MM.1S (cell line): ENCODE measurements at regions not wholly inside any gene's neighbourhood (a gene's known extent, or its start where the extent isn't known, plus 50 kb on each side); places are given as distances from the start of the nearest gene placed in this dataset.

Source experiments
- DNase-seq: peaks from one replicate; pipeline ENCODE4 v3.0.0-alpha.2; 2015
- H2AFZ ChIP-seq: fragments of 300-600 bp; sonication (generic); 2 replicates; pipeline ENCODE4 v1.6.0; 2016; ENCODE audit warnings: antibody characterized with exemption, low read length
- H3F3A ChIP-seq: fragments of 300-600 bp; sonication (generic); 2 replicates; pipeline ENCODE4 v1.6.1; 2016; ENCODE audit warnings: mild to moderate bottlenecking, antibody characterized with exemption, low read length, moderate library complexity, mixed read lengths; ENCODE audit not compliant: insufficient read depth
- H3K27ac ChIP-seq: fragments of 300-600 bp; sonication (generic); 2 replicates; pipeline ENCODE4 v1.5.1; 2016; ENCODE audit warnings: mild to moderate bottlenecking, low read length
- H3K27me3 ChIP-seq: fragments of 300-600 bp; sonication (generic); replicated peaks from 2 replicates; pipeline ENCODE4 v1.6.0; 2016; ENCODE audit warnings: low read length; ENCODE audit not compliant: insufficient read depth
- H3K36me3 ChIP-seq: fragments of 300-600 bp; sonication (generic); replicated peaks from 2 replicates; pipeline ENCODE4 v1.6.1; 2016; ENCODE audit warnings: mild to moderate bottlenecking, low read length, mixed read lengths; ENCODE audit not compliant: insufficient read depth
- H3K4me1 ChIP-seq: fragments of 300-600 bp; sonication (generic); 2 replicates; pipeline ENCODE4 v1.6.1; 2016; ENCODE audit warnings: low read length, mixed read lengths
- H3K4me2 ChIP-seq: fragments of 300-600 bp; sonication (generic); 2 replicates; pipeline ENCODE4 v1.6.0; 2016; ENCODE audit warnings: low read depth, low read length
- H3K4me3 ChIP-seq: fragments of 300-600 bp; sonication (generic); 2 replicates; pipeline ENCODE4 v1.5.1; 2016; ENCODE audit warnings: low read length, mixed read lengths
- H3K79me2 ChIP-seq: fragments of 300-600 bp; sonication (generic); 2 replicates; pipeline ENCODE4 v1.6.1; 2016; ENCODE audit warnings: mixed run types, low read length, mixed read lengths
- H3K9ac ChIP-seq: fragments of 300-600 bp; sonication (generic); 2 replicates; pipeline ENCODE4 v1.6.1; 2016; ENCODE audit warnings: low read length, mixed read lengths
- H3K9me2 ChIP-seq: fragments of 300-600 bp; sonication (generic); replicated peaks from 2 replicates; pipeline ENCODE4 v1.6.1; 2016; ENCODE audit warnings: mild to moderate bottlenecking, low read length, mixed read lengths; ENCODE audit not compliant: insufficient read depth
- H3K9me3 ChIP-seq: fragments of 300-600 bp; sonication (generic); replicated peaks from 2 replicates; pipeline ENCODE4 v1.6.1; 2016; ENCODE audit warnings: mild to moderate bottlenecking, low read length, mixed read lengths; ENCODE audit not compliant: insufficient read depth
- H4K20me1 ChIP-seq: fragments of 300-600 bp; sonication (generic); 2 replicates; pipeline ENCODE4 v1.6.1; 2016; ENCODE audit warnings: mild to moderate bottlenecking, low read length, moderate library complexity, mixed read lengths; ENCODE audit not compliant: insufficient read depth
- CTCF ChIP-seq: fragments of 300-600 bp; sonication (generic); IDR thresholded peaks from 2 replicates; pipeline ENCODE4 v1.5.1; 2016; ENCODE audit warnings: antibody characterized with exemption, low read length, mixed read lengths
- EZH2 ChIP-seq: fragments of 300-600 bp; sonication (generic); optimal IDR thresholded peaks from 2 replicates; pipeline ENCODE3; 2017; ENCODE audit warnings: low read depth, mild to moderate bottlenecking, antibody characterized with exemption, low read length, mixed read lengths
- EZH2phosphoT487 ChIP-seq: fragments of 300-600 bp; sonication (generic); IDR thresholded peaks from 2 replicates; pipeline ENCODE4 v1.6.1; 2018; ENCODE audit warnings: antibody characterized with exemption, low read length

DNA sequence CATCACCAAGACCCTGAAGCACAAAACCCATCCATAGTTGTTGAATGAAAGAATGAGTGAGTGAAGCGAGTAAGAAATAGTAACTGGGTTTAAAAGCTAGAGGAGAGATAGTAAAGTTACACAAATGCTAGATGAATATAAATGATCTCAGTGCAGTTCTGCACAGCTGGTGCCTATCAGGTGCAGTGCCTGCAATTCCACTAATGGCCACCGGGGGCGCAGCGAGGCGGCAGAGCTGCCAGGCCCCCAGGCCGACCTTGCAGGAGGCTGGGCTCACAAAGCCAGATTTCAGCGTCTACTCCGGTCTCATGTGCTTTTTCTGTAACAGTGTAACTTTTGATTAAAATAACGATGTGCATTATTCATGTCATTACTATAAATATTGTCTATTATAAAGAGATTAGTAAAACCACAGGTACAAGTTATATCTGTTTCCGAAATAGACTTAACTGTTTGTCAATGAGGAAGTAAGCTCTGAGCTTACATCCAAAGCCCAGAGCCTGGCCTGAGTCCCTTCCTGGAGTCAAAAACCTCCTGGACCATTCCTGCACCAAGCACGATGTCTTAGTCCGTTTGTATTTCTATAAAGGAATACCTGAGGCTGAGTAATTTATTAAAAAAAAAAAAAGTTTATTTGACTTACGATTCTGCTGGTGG is 477.6 kb downstream of the NPHP4 start:
- H4K20me1 ChIP-seq: no peaks in the 10 kb centered on the region
- H3K9ac ChIP-seq: no peak overlapping the region

GRCh38 chr1:5513846-5514526 is 478.2 kb downstream of the NPHP4 start:
- H3K4me1 ChIP-seq: no peaks in the 10 kb centered on the region
- no peaks in the 10 kb centered on the region for H4K20me1 ChIP-seq
- no peak overlapping the region for H3K4me2 ChIP-seq
- H3K9ac ChIP-seq: no peak overlapping the region
- no peaks in the 10 kb centered on the region for H3K9me3 ChIP-seq
- H3K27ac ChIP-seq: no peak overlapping the region
- no peak for DNase-seq
- H3K27me3 ChIP-seq: peaks cover 77% of the 10 kb centered on the region
- H3K79me2 ChIP-seq: no peaks in the 10 kb centered on the region
- H3K4me3 ChIP-seq: no peak overlapping the region
- TF ChIP-seq EZH2phosphoT487: no peak
- TF ChIP-seq CTCF: no peak
- TF ChIP-seq EZH2: no peak
- H3F3A ChIP-seq: no peaks in the 10 kb centered on the region
- no peaks in the 10 kb centered on the region for H3K9me2 ChIP-seq
- H3K36me3 ChIP-seq: no peaks in the 10 kb centered on the region
- no peak overlapping the region for H2AFZ ChIP-seq

More for the DNA sequence above, 477.6 kb downstream of the NPHP4 start:
- H3K4me2 ChIP-seq: no peak overlapping the region
- H3K9me3 ChIP-seq: no peaks in the 10 kb centered on the region
- H3K27ac ChIP-seq: no peak overlapping the region
- no peaks in the 10 kb centered on the region for H3K4me1 ChIP-seq
- H3K9me2 ChIP-seq: no peaks in the 10 kb centered on the region
- H3F3A ChIP-seq: no peaks in the 10 kb centered on the region
- H3K27me3 ChIP-seq: peaks cover 72% of the 10 kb centered on the region
- TF ChIP-seq EZH2phosphoT487 (no peak), CTCF (peak; percentile 99)
- H3K4me3 ChIP-seq: no peak overlapping the region
- peak; percentile 46 for DNase-seq
- no peaks in the 10 kb centered on the region for H3K36me3 ChIP-seq
- no peaks in the 10 kb centered on the region for H3K79me2 ChIP-seq
- no peak overlapping the region for H2AFZ ChIP-seq

- Histone ChIP-seq H3K4me1 (no peaks in the 10 kb centered on the region), H3F3A (no peaks in the 10 kb centered on the region), H4K20me1 (no peaks in the 10 kb centered on the region), H3K4me3 (no peak overlapping the region), H3K36me3 (no peaks in the 10 kb centered on the region), H3K27ac (no peak overlapping the region), H3K9ac (no peak overlapping the region), H3K79me2 (no peaks in the 10 kb centered on the region), H3K9me3 (no peaks in the 10 kb centered on the region), H3K4me2 (no peak overlapping the region), H3K27me3 (peaks cover 85% of the 10 kb centered on the region), H2AFZ (no peak overlapping the region), H3K9me2 (no peaks in the 10 kb centered on the region)
- DNase-seq: no peak
- TF ChIP-seq EZH2phosphoT487 (no peak), EZH2 (no peak), CTCF (no peak)
Measured at GRCh38 chr1:5513179-5513578, 479.0 kb downstream of the NPHP4 start.
